ENCODE measurements at regions not wholly inside any gene's neighbourhood (a gene's known extent, or its start where the extent isn't known, plus 50 kb on each side); places are given as distances from the start of the nearest gene placed in this dataset.

- H3K9ac ChIP-seq (ENCODE audit: insufficient read depth, low read length, poor library complexity, severe bottlenecking): no peak overlapping the region
- intact Hi-C loops (cut with micrococcal nuclease): no loop called here
- H3K27me3 Mint-ChIP-seq (ENCODE audit: low read depth in 3 of 3): peaks cover 4 to 8% (median 7%) of the 10 kb centered on the region in 3 donors
These were observed 173.7 kb upstream of the NECTIN1 start for GRCh38 chr11:119902656-119903231.

More at GRCh38 chr11:119902656-119903231, 173.7 kb upstream of the NECTIN1 start:
- Histone ChIP-seq H3K4me3 (replicated peaks in 1 of 3; ENCODE audit: low read depth in 2 of 3, low read length in 3 of 3) (no peak overlapping the region), H3K9me3 (replicated peaks in 1 of 2; ENCODE audit: control insufficient read depth in 1 of 2, insufficient read depth in 1 of 2, low read length in 2 of 2) (no peaks in the 10 kb centered on the region), H3K4me1 (ENCODE audit: control insufficient read depth in 1 of 2, insufficient read depth in 2 of 2, low read length in 2 of 2) (no peaks in the 10 kb centered on the region), H4K20me1 (ENCODE audit: insufficient read depth, low read length) (no peaks in the 10 kb centered on the region), H3K4me2 (replicated peaks; ENCODE audit: extremely low read depth, low read length, poor library complexity, severe bottlenecking) (no peak overlapping the region), H3K79me2 (ENCODE audit: insufficient read depth, low read length) (no peaks in the 10 kb centered on the region), H3K27me3 (ENCODE audit: control insufficient read depth in 2 of 2, insufficient read depth in 2 of 2, low read length in 2 of 2) (no peaks in the 10 kb centered on the region), H2AFZ (ENCODE audit: insufficient read depth, low read depth, low read length, poor library complexity, severe bottlenecking) (no peak overlapping the region), H3K27ac (ENCODE audit: low read depth in 1 of 2, low read length in 2 of 2) (no peak overlapping the region), H3K36me3 (replicated peaks in 1 of 2; ENCODE audit: control insufficient read depth in 1 of 2, insufficient read depth in 2 of 2, low read length in 2 of 2) (no peaks in the 10 kb centered on the region)
- DNase-seq: no peak
- Mint-ChIP-seq H3K27ac (no peak overlapping the region), H3K9me3 (no peaks in the 10 kb centered on the region), H3K36me3 (no peaks in the 10 kb centered on the region), H3K4me3 (no peak overlapping the region), H3K4me1 (no peaks in the 10 kb centered on the region)
- TF ChIP-seq CTCF (IDR thresholded peaks at IDR 0.05): no peak
- 86% methylated on average over 6 of the region's 9 CpGs for WGBS (ENCODE audit: insufficient coverage)
